HG03354 (cell line): ENCODE measurements at regions not wholly inside any gene's neighbourhood (a gene's known extent, or its start where the extent isn't known, plus 50 kb on each side); places are given as distances from the start of the nearest gene placed in this dataset.

Source experiments
- ATAC-seq: cut with Tn5 transposase; IDR thresholded peaks from one replicate; pipeline ENCODE4 v1.9.1; 2021; ENCODE audit warnings: mild to moderate bottlenecking; ENCODE audit not compliant: unreplicated experiment, poor library complexity, severe bottlenecking

GRCh38 chrX:7198499-7198898 is 50.5 kb upstream of the PUDP start:
- ATAC-seq, result no peak
